GM10248 (cell line): ENCODE measurements at regions not wholly inside any gene's neighbourhood (a gene's known extent, or its start where the extent isn't known, plus 50 kb on each side); places are given as distances from the start of the nearest gene placed in this dataset.

ENCODE experiments used
- CTCF ChIA-PET: fragments of 300-600 bp; sonication (Branson Sonifier 250); formaldehyde crosslinking; extraction: SDS; loops from one replicate; lab custom pipeline; 2021; ENCODE audit warnings: antibody characterized with exemption; lab: Yijun Ruan, JAX
- POLR2A ChIA-PET: fragments of 350-650 bp; sonication (Branson Sonifier 250); formaldehyde crosslinking; extraction: SDS; loops from one replicate; lab custom pipeline; 2020; ENCODE audit warnings: antibody characterized with exemption; lab: Yijun Ruan, JAX
- DNase-seq: peaks from one replicate; pipeline ENCODE4 v3.0.0; 2012; ENCODE audit errors: extremely low spot score
- TF ChIP-seq, protein P1 (sequence below): IDR thresholded peaks from 2 replicates; pipeline ENCODE4 v1.5.1; 2012; ENCODE audit warnings: mild to moderate bottlenecking, low read depth; ENCODE audit errors: extremely low read depth, missing control alignments, control extremely low read depth

DNA sequence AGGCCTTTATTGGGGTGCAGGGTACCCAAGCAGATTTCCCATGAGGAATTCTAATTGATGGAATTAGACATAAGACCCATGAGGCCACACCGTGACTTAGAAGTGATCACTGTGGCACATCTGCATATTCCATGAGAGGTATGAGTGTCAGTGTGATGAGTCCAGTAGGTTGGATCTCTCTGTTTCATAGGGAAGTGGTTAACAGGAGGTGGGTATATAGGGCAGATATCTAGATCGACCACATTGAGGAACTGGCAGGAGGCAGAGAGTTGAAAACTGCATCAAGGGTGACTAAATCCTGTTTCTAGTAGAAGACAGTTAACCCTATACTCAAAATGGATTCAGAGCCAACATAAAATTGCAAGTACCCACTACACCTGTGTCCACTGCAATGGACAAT lies 68.6 kb upstream of the MIR17HG start:
- POLR2A ChIA-PET = no interaction called here
- TF ChIP-seq, protein P1, sequence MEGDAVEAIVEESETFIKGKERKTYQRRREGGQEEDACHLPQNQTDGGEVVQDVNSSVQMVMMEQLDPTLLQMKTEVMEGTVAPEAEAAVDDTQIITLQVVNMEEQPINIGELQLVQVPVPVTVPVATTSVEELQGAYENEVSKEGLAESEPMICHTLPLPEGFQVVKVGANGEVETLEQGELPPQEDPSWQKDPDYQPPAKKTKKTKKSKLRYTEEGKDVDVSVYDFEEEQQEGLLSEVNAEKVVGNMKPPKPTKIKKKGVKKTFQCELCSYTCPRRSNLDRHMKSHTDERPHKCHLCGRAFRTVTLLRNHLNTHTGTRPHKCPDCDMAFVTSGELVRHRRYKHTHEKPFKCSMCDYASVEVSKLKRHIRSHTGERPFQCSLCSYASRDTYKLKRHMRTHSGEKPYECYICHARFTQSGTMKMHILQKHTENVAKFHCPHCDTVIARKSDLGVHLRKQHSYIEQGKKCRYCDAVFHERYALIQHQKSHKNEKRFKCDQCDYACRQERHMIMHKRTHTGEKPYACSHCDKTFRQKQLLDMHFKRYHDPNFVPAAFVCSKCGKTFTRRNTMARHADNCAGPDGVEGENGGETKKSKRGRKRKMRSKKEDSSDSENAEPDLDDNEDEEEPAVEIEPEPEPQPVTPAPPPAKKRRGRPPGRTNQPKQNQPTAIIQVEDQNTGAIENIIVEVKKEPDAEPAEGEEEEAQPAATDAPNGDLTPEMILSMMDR = no peak
- DNase-seq = no peak
- CTCF ChIA-PET = no interaction called here

DNA sequence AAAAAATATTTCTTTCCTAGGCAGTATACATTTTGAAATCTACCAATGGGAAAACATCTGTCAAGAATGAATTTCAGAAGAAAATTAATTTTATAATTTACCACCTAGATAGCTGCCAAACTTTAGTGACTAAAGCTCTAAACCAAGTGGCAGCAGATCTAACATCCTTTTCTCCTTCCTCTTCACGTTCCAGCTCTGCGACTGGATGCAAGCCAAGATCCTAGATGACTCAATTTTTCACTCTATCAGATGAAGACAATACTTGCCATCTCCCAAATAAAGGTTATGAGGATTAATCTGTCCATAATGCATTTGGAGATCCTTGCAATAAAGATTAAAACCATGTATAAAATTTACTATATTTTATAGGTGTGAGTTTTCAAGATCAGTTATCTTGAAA lies 66.7 kb upstream of the MIR17HG start:
- TF ChIP-seq, protein P1 = no peak
- POLR2A ChIA-PET = no interaction called here
- CTCF ChIA-PET = interaction anchor here (1.0 kb wide), 1 partner anchor 9 kb away, joined by 3 read pairs; no protein-coding TSS in a partner anchor
- DNase-seq = no peak

DNA sequence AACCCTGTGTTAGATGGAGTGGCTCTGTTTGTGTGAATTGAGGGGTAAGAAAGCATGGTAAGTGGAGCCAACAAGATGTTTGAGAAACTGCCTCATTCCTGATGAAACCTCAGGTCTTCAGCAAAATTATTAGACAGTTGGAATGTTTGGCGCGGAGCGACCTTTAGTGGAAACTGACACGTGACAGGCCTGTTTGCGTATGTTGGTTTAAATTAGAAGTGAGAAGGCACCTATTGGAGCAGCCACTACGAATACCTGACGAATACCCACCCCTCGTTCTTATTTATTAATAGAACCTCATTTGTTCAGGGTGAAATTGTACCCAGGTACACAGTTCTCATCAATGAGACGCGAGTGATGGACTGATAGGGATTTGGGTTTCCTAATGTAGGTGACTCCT lies 63.2 kb upstream of the MIR17HG start:
- TF ChIP-seq, protein P1 = no peak
- DNase-seq = no peak
- CTCF ChIA-PET = no interaction called here
- POLR2A ChIA-PET = no interaction called here

DNA sequence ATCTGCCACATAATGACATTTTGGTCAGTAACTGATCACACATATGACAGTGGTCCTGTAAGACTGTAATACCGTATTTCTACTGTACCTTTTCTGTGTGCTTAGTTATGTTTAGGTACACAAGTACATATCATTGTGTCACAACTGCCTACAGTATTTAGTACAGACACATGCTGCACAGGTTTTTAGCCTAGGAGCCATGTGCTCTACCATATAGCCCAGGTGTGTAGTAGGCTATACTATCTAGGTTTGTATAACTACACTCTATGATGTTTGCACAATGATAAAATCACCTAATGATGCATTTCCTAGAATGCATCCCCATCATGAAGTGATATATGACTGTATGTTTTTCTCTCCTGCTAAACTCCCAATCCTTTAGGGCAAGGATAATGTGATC lies 61.2 kb upstream of the MIR17HG start:
- DNase-seq = no peak
- TF ChIP-seq, protein P1 = no peak
- ChIA-PET CTCF (interaction anchor here (1.4 kb wide), 1 partner anchor 9 kb away, joined by 3 read pairs; no protein-coding TSS in a partner anchor), POLR2A (no interaction called here)

DNA sequence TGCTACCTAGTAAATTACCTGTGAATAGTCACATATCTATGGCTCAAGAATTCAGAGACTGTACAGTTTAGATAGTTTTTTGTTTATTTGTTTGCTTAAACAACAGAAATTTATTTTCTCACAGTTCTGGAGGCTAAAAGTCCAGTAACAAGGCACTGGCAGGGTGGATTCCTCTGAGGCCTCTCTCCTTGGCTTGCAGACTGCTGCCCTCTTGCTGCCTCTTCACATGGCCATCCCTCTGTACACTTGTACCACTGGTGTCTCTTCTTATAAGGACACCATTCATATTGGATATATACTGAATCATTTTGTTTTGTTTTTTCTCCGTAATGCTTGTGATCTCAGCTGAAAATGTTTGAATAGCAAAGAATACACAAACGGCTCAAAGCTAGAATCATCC lies 56.4 kb upstream of the MIR17HG start:
- ChIA-PET POLR2A (no interaction called here), CTCF (interaction anchor here (1.2 kb wide), 1 partner anchor 213 kb away, joined by 3 read pairs; no protein-coding TSS in a partner anchor)
- TF ChIP-seq, protein P1 = no peak
- DNase-seq = no peak

DNA sequence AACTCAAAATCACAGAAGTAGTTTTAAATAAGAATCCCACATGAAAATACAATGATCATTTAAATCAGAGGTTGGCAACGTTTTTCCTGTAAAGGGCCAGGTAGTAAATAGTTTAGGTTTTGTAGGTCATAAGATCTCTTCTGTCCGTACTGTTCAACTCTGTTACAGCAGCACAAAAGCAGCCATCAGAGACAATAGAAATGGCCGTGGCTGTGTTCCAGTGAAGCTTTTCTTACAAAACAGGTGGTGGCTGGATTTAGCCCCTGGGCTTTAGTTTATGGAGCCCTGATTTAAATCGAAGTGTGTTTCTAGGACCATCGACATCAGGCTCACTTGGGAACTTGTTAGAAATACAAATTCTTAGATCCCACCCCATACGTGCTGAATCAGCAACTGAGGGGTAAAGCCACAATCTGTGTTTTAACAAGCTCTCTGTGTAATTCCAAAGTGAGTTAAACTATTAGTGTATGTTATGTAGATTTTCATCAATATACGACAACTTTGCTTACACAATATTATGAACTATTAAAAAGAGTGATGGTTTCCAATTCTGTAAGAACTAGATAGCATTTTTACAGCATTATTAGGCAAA lies 54.8 kb upstream of the MIR17HG start:
- DNase-seq = no peak
- ChIA-PET POLR2A (no interaction called here), CTCF (interaction anchor here (0.8 to 1.1 kb wide), 2 partner anchors 16 to 21 kb away, joined by 3 read pairs; no protein-coding TSS in a partner anchor)
- TF ChIP-seq, protein P1 = no peak
